ENCODE measurements at regions not wholly inside any gene's neighbourhood (a gene's known extent, or its start where the extent isn't known, plus 50 kb on each side); places are given as distances from the start of the nearest gene placed in this dataset.

DNA sequence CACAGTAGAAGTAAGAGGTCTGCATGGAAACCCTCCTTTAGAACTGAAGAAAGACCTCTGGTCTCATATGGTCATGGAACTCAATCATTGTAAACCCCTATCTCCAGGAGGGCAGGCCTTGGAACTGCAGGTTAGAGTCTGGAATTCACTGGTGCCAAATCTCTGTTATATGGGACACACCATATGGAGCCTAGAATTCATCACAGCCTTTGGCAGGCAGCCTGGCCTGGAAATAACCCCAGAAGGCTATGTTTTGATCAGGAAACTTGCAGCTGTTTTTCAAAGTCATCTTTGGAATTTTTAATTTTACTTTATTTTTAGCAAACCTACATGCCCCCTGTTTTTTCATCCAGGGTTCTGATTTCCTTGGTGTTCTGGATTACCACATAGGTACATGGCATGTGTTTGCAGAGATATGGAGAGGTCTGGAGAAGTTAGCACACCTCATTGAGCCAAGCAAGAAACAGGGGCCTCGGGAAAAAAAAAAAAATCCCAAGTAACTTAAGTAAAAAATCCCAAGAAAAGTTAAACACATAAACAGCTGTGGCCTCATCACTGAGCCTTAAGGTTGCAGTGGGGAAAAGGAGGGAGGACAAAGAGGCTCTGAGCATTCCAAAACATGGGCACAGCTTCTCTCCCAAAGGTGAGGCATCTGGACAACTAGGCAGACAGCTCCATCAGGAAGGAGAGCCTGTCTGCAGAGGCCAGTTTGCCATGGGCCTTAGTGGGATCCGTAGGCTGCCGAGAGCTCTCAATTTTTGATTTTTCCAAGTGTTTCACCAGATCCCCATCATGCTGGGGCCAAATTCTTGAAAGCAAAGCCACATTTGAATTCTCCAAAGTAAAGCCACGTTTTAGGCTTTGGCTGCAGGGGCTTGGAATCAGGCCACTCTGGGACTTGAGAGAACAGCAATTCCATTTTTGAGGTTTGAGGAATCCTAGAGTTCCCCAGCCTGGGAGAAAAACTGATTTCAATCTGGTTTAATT, 339.6 kb upstream of the TBX3 start:
- TF ChIP-seq EZH2 (IDR thresholded peaks at IDR 0.05; ENCODE audit: insufficient read depth, poor library complexity, severe bottlenecking) (no peak), EZH2phosphoT487 (IDR thresholded peaks at IDR 0.05; ENCODE audit: insufficient read depth, low read depth) (no peak)

Data from GM23248 (cell line).